ENCODE measurements at regions not wholly inside any gene's neighbourhood (a gene's known extent, or its start where the extent isn't known, plus 50 kb on each side); places are given as distances from the start of the nearest gene placed in this dataset.

DNA sequence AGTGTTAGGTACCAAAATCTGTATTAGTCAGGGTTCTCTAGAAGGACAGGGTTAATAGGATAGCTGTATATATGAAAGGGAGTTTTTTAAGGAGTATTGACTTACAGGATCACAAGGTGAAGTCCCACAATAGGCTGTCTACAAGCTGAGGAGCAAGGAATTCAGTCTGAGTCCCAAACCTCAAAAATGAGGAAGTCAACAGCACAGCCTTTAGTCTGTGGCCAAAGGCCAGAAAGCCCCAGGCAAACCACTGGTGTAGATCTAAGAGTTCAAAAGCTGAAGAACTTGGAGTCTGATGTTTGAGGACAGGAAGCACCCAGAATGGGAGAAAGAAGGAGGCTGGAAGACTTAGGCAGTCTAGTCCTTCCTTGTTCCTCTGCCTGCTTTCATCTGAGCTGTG, 487.5 kb upstream of the CHRM3 start:
- H3K36me3 Mint-ChIP-seq, result peaks cover 8% of the 10 kb centered on the region
- ChIA-PET POLR2A (no interaction called here), CTCF (no interaction called here)
- no peak for DNase-seq (ENCODE audit: low spot score)
- H3K4me3 Mint-ChIP-seq, result no peak overlapping the region
- H3K4me1 Mint-ChIP-seq, result peaks cover 7% of the 10 kb centered on the region
- no peak for ATAC-seq
- H3K27me3 Mint-ChIP-seq (ENCODE audit: low read depth), result no peaks in the 10 kb centered on the region
- H3K9me3 Mint-ChIP-seq, result peaks cover 37% of the 10 kb centered on the region
- no peak for TF ChIP-seq ZNF263 (CRISPR knock-in tag; IDR thresholded peaks at IDR 0.05; ENCODE audit: low read depth)
- no peak for TF ChIP-seq ERG (CRISPR knock-in tag; IDR thresholded peaks at IDR 0.05)
- no peak for TF ChIP-seq ZNF423 (CRISPR knock-in tag; IDR thresholded peaks at IDR 0.05)
- no peak for TF ChIP-seq NFYB (CRISPR knock-in tag; conservative IDR thresholded peaks at IDR 0.05; ENCODE audit: low read depth)
- no peak overlapping the region for H3K27ac Mint-ChIP-seq

DNA sequence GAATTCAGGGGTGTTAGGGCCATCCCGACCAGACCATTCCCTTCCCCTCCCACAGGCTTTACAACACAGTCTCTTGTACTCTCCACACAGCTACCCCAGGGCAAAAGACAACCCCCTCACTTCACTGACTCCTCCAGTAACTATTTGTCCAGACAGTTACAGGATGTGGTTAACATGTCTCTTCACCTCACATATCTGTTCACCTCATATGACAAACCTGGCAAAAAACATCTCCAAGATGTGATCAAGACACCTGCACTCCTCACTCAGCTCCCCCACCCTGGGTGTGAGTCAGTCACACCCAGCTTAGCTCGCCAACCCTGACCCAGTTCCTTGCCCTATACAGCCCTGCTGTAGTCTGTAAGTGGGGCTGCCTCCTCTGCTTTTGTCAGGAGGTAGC, 490.5 kb upstream of the CHRM3 start:
- Mint-ChIP-seq H3K9me3 (peaks cover 17% of the 10 kb centered on the region), H3K4me3 (no peak overlapping the region), H3K27me3 (ENCODE audit: low read depth) (no peaks in the 10 kb centered on the region), H3K36me3 (no peaks in the 10 kb centered on the region), H3K4me1 (peaks cover 7% of the 10 kb centered on the region), H3K27ac (no peak overlapping the region)
- ChIA-PET POLR2A (no interaction called here), CTCF (no interaction called here)
- TF ChIP-seq ESRRA (CRISPR knock-in tag; IDR thresholded peaks at IDR 0.05; ENCODE audit: borderline replicate concordance) (no peak), ZNF232 (CRISPR knock-in tag; IDR thresholded peaks at IDR 0.05) (no peak)
- DNase-seq (ENCODE audit: low spot score) (no peak), ATAC-seq (no peak; the same call in 1 of the 2 replicates)

- POLR2A ChIA-PET, result no interaction called here
- H3K9me3 Mint-ChIP-seq, result peaks cover 2% of the 10 kb centered on the region
- no peaks in the 10 kb centered on the region for H3K36me3 Mint-ChIP-seq
- ATAC-seq (no peak), DNase-seq (ENCODE audit: low spot score) (no peak)
- no peak overlapping the region for H3K4me3 Mint-ChIP-seq
- H3K27me3 Mint-ChIP-seq (ENCODE audit: low read depth), result no peaks in the 10 kb centered on the region
- CTCF ChIA-PET, result no interaction called here
- H3K27ac Mint-ChIP-seq, result no peak overlapping the region; the same call in 1 of the 2 replicates
- TF ChIP-seq, protein P1, sequence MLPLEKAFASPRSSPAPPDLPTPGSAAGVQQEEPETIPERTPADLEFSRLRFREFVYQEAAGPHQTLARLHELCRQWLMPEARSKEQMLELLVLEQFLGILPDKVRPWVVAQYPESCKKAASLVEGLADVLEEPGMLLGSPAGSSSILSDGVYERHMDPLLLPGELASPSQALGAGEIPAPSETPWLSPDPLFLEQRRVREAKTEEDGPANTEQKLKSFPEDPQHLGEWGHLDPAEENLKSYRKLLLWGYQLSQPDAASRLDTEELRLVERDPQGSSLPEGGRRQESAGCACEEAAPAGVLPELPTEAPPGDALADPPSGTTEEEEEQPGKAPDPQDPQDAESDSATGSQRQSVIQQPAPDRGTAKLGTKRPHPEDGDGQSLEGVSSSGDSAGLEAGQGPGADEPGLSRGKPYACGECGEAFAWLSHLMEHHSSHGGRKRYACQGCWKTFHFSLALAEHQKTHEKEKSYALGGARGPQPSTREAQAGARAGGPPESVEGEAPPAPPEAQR (CRISPR knock-in tag; IDR thresholded peaks at IDR 0.05), result no peak
- TF ChIP-seq KAT7 (CRISPR knock-in tag; IDR thresholded peaks at IDR 0.05; ENCODE audit: borderline replicate concordance), result no peak
- TF ChIP-seq MLX (CRISPR knock-in tag; IDR thresholded peaks at IDR 0.05), result no peak
- TF ChIP-seq ZNF416 (CRISPR knock-in tag; IDR thresholded peaks at IDR 0.05), result no peak
- no peak for TF ChIP-seq NR1H2 (CRISPR knock-in tag; IDR thresholded peaks at IDR 0.05)
- no peak for TF ChIP-seq TP53 (CRISPR knock-in tag; IDR thresholded peaks at IDR 0.05)
- TF ChIP-seq ERG (CRISPR knock-in tag; IDR thresholded peaks at IDR 0.05), result no peak
- no peak for TF ChIP-seq NR3C1 (CRISPR knock-in tag; conservative IDR thresholded peaks at IDR 0.05; ENCODE audit: low read depth)
- TF ChIP-seq GRHL2 (CRISPR knock-in tag; IDR thresholded peaks at IDR 0.05; ENCODE audit: insufficient replicate concordance, severe bottlenecking), result no peak
- TF ChIP-seq GABPB1 (CRISPR knock-in tag; IDR thresholded peaks at IDR 0.05), result no peak
- TF ChIP-seq OVOL2 (CRISPR knock-in tag; IDR thresholded peaks at IDR 0.05; ENCODE audit: borderline replicate concordance), result no peak
- no peak for TF ChIP-seq ZNF219 (CRISPR knock-in tag; IDR thresholded peaks at IDR 0.05; ENCODE audit: borderline replicate concordance)
- peaks cover 4% of the 10 kb centered on the region for H3K4me1 Mint-ChIP-seq
These were observed 493.8 kb upstream of the CHRM3 start for GRCh38 chr1:238892612-238893011.
